ENCODE measurements at regions not wholly inside any gene's neighbourhood (a gene's known extent, or its start where the extent isn't known, plus 50 kb on each side); places are given as distances from the start of the nearest gene placed in this dataset.

DNA sequence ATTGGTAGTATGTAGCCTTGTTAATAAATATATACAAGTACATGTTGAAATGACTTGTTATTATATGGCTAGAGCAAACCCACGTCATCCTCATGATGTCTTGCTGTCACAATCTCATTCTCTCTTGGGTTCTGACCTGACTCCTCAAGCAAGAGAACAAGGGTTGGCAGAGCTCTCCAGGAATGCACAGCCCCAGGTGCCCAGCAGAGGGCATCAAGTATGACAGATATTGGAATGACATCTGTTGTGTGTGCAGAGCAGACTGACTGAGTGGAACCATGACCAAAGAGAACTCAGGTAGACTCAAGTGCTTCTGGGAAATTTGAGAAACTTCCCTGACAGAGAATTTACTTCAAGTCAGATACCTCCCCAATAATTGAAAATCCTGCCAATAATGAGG is 90.6 kb downstream of the PAX1 start:
- DNase-seq (ENCODE audit: low spot score), result no peak
- no peak for ATAC-seq
- intact Hi-C loops (cut with DNase I), result no loop called here

DNA sequence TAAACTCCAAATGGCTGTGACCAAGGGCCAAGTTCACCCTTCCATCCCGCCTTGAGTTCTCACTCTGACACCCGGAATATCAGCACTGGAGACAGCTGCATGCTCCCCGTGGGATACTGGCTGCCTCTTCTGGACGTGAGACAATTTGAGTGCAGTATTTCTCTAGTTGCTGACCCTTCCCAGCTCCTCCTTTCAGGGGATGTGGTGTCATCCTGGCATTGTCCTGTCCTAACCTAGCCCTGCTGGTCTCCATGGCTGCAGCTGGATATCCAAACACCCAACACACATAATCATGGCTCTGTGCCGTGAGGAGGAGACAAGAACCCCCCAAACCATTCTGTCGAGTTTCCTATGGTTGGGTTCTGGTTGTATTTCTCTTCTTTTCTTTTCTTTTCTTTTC is 82.6 kb downstream of the PAX1 start:
- intact Hi-C loops (cut with DNase I), result no loop called here
- no peak for ATAC-seq
- no peak for DNase-seq (ENCODE audit: low spot score)

DNA sequence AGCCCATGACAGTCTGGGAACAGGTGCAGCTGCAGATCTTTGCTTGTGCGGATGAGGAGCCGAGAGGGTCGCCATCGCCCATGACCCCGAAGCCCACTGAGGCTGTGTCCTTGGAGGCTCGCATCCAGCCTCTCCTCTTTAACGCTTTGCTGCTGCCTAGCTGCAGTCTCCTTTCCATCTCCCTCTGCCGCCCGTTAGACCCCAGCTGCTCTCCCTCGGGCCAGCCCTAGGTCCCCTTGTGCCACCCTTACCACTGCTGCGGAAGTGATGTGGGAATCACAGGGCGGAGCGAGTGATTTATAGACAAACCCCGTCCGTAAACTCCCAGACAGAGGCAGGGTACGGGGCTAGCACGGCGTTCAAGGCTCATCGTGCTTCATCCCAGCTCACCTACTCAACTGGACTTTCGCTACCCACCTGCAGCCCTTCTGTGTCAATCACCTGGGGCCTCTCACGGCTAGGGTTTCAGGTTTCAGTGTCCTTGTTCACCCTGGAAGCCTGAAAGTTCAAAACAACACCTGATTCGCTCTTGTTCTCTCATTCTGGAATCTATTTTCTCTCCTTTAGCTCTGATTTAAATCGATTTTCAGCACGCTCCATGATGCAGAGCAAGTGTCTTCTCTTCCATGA is 76.1 kb downstream of the PAX1 start:
- ATAC-seq, result no peak
- intact Hi-C loops (cut with DNase I), result no loop called here
- DNase-seq (ENCODE audit: low spot score), result no peak

DNA sequence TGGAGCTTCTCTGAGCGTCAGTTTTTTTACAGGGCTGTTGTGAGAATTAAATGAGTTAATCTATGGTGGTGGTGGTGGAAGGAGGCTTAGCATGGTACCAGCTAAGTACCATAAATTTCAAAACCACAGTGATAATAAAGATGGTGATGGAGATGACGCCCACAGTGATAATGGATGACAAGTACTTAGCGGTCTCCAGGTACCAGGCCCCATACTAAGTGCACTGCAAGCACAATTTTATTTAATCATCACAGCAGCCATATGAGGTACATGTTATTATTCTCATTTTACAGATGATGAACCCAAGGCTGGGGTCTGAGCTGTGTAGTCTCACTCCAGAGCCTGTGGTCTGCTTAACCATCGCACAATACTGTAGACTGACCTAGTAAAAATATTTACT is 75.1 kb downstream of the PAX1 start:
- intact Hi-C loops (cut with DNase I), result no loop called here
- DNase-seq (ENCODE audit: low spot score) (no peak), ATAC-seq (no peak)

Data from sciatic nerve (tissue), 2 donors.